ENCODE measurements at regions not wholly inside any gene's neighbourhood (a gene's known extent, or its start where the extent isn't known, plus 50 kb on each side); places are given as distances from the start of the nearest gene placed in this dataset.

DNA sequence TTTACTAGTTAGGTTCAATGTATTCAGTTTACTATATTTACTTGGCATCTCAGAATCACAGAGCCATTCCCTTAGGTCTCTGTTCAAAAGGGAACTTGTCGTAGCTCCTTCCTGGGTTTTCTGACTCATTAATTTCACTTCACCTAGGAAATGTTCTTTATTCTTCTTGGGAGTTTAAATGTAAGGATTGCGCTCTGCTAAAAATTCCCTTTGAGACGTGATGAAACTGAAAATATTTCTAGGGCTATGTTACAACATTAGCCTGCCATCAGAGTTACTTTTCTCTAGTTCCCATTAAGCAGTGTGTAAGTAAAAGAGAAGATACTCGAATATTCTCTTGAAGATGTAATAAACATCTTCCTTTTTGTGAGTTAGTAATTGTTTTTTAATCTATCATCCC lies 209.5 kb downstream of the CASP12 start:
- Mint-ChIP-seq H3K4me3 (no peak overlapping the region), H3K27me3 (no peaks in the 10 kb centered on the region), H3K27ac (no peak overlapping the region), H3K36me3 (ENCODE audit: low read depth) (no peaks in the 10 kb centered on the region), H3K4me1 (ENCODE audit: low read depth) (peaks cover 5% of the 10 kb centered on the region), H3K9me3 (no peaks in the 10 kb centered on the region)
- H3K4me1 ChIP-seq (ENCODE audit: insufficient read depth, low read length), result no peaks in the 10 kb centered on the region
- DNase-seq (peak in 2 of 14 experiments; percentile 21 to 25), ATAC-seq (ENCODE audit: poor library complexity) (no peak)
- ChIA-PET POLR2A (interaction anchor here (0.9 kb wide), 2 partner anchors 9 to 10 kb away, joined by 3 read pairs; no protein-coding TSS in a partner anchor), CTCF (no interaction called here)
- H3K27me3 ChIP-seq (ENCODE audit: control insufficient read depth in 1 of 2, insufficient read depth in 2 of 2, low read length in 2 of 2), result no peaks in the 10 kb centered on the region
- no peak overlapping the region for H3K27ac ChIP-seq (ENCODE audit: low read depth in 1 of 2, low read length in 2 of 2)
- intact Hi-C loops (cut with DNase I, micrococcal nuclease), result no loop called here
- H3K4me3 ChIP-seq (ENCODE audit: low read length), result no peak overlapping the region
- TF ChIP-seq, protein P1, sequence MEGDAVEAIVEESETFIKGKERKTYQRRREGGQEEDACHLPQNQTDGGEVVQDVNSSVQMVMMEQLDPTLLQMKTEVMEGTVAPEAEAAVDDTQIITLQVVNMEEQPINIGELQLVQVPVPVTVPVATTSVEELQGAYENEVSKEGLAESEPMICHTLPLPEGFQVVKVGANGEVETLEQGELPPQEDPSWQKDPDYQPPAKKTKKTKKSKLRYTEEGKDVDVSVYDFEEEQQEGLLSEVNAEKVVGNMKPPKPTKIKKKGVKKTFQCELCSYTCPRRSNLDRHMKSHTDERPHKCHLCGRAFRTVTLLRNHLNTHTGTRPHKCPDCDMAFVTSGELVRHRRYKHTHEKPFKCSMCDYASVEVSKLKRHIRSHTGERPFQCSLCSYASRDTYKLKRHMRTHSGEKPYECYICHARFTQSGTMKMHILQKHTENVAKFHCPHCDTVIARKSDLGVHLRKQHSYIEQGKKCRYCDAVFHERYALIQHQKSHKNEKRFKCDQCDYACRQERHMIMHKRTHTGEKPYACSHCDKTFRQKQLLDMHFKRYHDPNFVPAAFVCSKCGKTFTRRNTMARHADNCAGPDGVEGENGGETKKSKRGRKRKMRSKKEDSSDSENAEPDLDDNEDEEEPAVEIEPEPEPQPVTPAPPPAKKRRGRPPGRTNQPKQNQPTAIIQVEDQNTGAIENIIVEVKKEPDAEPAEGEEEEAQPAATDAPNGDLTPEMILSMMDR (IDR thresholded peaks at IDR 0.05), result no peak
- H3K36me3 ChIP-seq (ENCODE audit: insufficient read depth, low read length), result no peaks in the 10 kb centered on the region
- H3K9me3 ChIP-seq (ENCODE audit: control insufficient read depth in 1 of 2, insufficient read depth in 1 of 2, low read length in 2 of 2), result no peaks in the 10 kb centered on the region

DNA sequence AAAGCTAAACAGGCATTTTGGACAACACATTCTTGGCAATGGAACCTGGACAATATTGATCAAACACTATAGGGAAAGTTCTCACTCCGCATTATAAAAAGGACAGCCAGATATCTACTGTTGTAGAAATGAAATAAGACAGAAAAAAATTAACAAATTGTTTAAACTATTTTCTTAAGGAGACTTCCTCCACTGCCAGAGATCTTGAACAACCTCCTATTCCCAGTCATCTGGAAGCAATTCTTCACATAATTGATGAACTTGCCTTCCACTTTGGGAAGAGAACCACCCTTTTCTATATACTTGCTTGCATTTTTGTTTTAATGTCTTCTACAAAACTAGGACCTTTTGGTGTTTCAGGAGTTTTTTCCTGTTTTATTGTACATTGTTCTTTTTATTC lies 216.1 kb downstream of the CASP12 start:
- Mint-ChIP-seq H3K36me3 (ENCODE audit: low read depth) (peaks cover 4% of the 10 kb centered on the region), H3K9me3 (no peaks in the 10 kb centered on the region), H3K4me1 (ENCODE audit: low read depth) (no peaks in the 10 kb centered on the region), H3K4me3 (no peak overlapping the region), H3K27me3 (no peaks in the 10 kb centered on the region), H3K27ac (no peak overlapping the region)
- Histone ChIP-seq H3K36me3 (ENCODE audit: insufficient read depth, low read length) (no peaks in the 10 kb centered on the region), H3K4me1 (ENCODE audit: insufficient read depth, low read length) (no peaks in the 10 kb centered on the region), H3K27me3 (ENCODE audit: control insufficient read depth in 1 of 2, insufficient read depth in 2 of 2, low read length in 2 of 2) (no peaks in the 10 kb centered on the region), H3K27ac (ENCODE audit: low read depth in 1 of 2, low read length in 2 of 2) (no peak overlapping the region), H3K4me3 (ENCODE audit: low read length) (no peak overlapping the region), H3K9me3 (ENCODE audit: control insufficient read depth in 1 of 2, insufficient read depth in 1 of 2, low read length in 2 of 2) (no peaks in the 10 kb centered on the region)
- intact Hi-C loops (cut with DNase I, micrococcal nuclease), result no loop called here
- no peak for DNase-seq
- ChIA-PET CTCF (no interaction called here), POLR2A (no interaction called here)
- ATAC-seq (ENCODE audit: poor library complexity), result no peak
- TF ChIP-seq, protein P1 (IDR thresholded peaks at IDR 0.05), result no peak

DNA sequence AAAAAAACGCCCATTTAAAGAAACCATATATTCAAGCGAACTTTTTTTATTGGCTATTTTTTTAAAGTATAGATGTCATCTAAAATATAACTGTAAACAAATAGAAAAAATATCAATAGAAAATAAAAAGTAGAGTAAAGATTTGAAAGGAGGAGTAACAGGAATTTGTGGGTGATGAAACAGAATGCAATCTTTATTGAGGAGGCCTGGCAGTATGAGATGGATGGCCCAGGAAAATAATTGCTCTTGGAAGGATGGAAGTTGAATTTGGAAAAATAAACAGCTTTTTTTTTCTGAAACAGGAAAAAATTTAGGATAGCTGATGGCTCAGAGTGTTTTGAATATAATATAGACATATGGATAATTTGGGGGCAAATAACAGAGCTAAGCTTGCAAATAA lies 219.0 kb downstream of the CASP12 start:
- H3K9me3 Mint-ChIP-seq, result peaks cover 4% of the 10 kb centered on the region
- CTCF ChIA-PET, result interaction anchor here (0.9 kb wide), 1 partner anchor 20 kb away, joined by 3 read pairs; no protein-coding TSS in a partner anchor
- intact Hi-C loops (cut with DNase I, micrococcal nuclease), result no loop called here

More for the DNA sequence above, 219.0 kb downstream of the CASP12 start:
- TF ChIP-seq, protein P1 (IDR thresholded peaks at IDR 0.05), result no peak
- Histone ChIP-seq H3K27ac (ENCODE audit: low read depth in 1 of 2, low read length in 2 of 2) (no peak overlapping the region), H3K4me1 (ENCODE audit: insufficient read depth, low read length) (no peaks in the 10 kb centered on the region), H3K9me3 (ENCODE audit: control insufficient read depth in 1 of 2, insufficient read depth in 1 of 2, low read length in 2 of 2) (no peaks in the 10 kb centered on the region), H3K36me3 (ENCODE audit: insufficient read depth, low read length) (no peaks in the 10 kb centered on the region), H3K4me3 (ENCODE audit: low read length) (no peak overlapping the region), H3K27me3 (ENCODE audit: control insufficient read depth in 1 of 2, insufficient read depth in 2 of 2, low read length in 2 of 2) (no peaks in the 10 kb centered on the region)
- ATAC-seq (ENCODE audit: poor library complexity), result no peak
- no peak overlapping the region for H3K4me3 Mint-ChIP-seq
- no peak for DNase-seq
- no peaks in the 10 kb centered on the region for H3K4me1 Mint-ChIP-seq (ENCODE audit: low read depth)
- no peak overlapping the region for H3K27ac Mint-ChIP-seq
- H3K36me3 Mint-ChIP-seq (ENCODE audit: low read depth), result peaks cover 4% of the 10 kb centered on the region
- H3K27me3 Mint-ChIP-seq, result no peaks in the 10 kb centered on the region
- POLR2A ChIA-PET, result interaction anchor here (0.8 kb wide), 1 partner anchor 10 kb away, joined by 3 read pairs; no protein-coding TSS in a partner anchor

Data from CD4-positive, alpha-beta T cell (primary cell).